Ascending aorta (tissue), 2 donors: ENCODE measurements at regions not wholly inside any gene's neighbourhood (a gene's known extent, or its start where the extent isn't known, plus 50 kb on each side); places are given as distances from the start of the nearest gene placed in this dataset.

Experiments
- DNase-seq, 2 donors: peaks; one replicate each; pipeline ENCODE4 v3.0.0-alpha.2; 2019; ENCODE audit warnings: low spot score in 2 of 2
- H3K27ac ChIP-seq, 2 donors: fragments of 200-600 bp; sonication (generic); one replicate each; pipeline ENCODE4 v1.5.1; 2016 to 2017; ENCODE audit warnings: mild to moderate bottlenecking in 1 of 2
- H3K27me3 ChIP-seq: fragments of 200-600 bp; sonication (generic); one replicate; pipeline ENCODE4 v1.5.1; 2017
- H3K36me3 ChIP-seq, 2 donors: fragments of 200-600 bp; sonication (generic); one replicate each; pipeline ENCODE4 v1.5.1; 2016
- H3K4me1 ChIP-seq, 2 donors: fragments of 200-600 bp; sonication (generic); one replicate each; pipeline ENCODE4 v1.5.1; 2016 to 2017; ENCODE audit warnings: mild to moderate bottlenecking in 1 of 2
- H3K4me3 ChIP-seq, 2 donors: fragments of 200-600 bp; sonication (generic); one replicate each; pipeline ENCODE4 v1.5.1; 2016 to 2017; ENCODE audit warnings: mild to moderate bottlenecking in 1 of 2
- H3K9me3 ChIP-seq, 2 donors: fragments of 200-600 bp; sonication (generic); one replicate each; pipeline ENCODE4 v1.5.1; 2016
- CTCF ChIP-seq, 3 experiments: fragments of 200-600 bp in 2 of 3; fragments of 450-650 bp in 1 of 3; sonication (generic) in 2 of 3; IDR thresholded peaks; one replicate each; pipeline ENCODE4 v1.5.1; 2016 to 2019; ENCODE audit warnings: antibody characterized with exemption in 3 of 3, mild to moderate bottlenecking in 1 of 3, moderate library complexity in 1 of 3
- intact Hi-C: fragments of 100-400 bp; cut with DNase I; formaldehyde crosslinking; loops from one replicate; pipeline ENCODE4 v1.15.1; 2023

GRCh38 chr6:50463931-50464330, 249.4 kb upstream of the TFAP2D start:
- no peak for TF ChIP-seq CTCF (IDR thresholded peaks at IDR 0.05)
- H3K9me3 ChIP-seq: no peaks in the 10 kb centered on the region
- intact Hi-C loops: no loop called here
- no peaks in the 10 kb centered on the region for H3K4me1 ChIP-seq
- DNase-seq: no peak
- H3K27me3 ChIP-seq: no peaks in the 10 kb centered on the region
- no peak overlapping the region for H3K4me3 ChIP-seq
- H3K27ac ChIP-seq: no peak overlapping the region
- H3K36me3 ChIP-seq: no peaks in the 10 kb centered on the region

- H3K4me1 ChIP-seq: no peaks in the 10 kb centered on the region
- TF ChIP-seq CTCF (IDR thresholded peaks at IDR 0.05): no peak
- DNase-seq: no peak
- H3K27ac ChIP-seq: no peak overlapping the region
- H3K27me3 ChIP-seq: no peaks in the 10 kb centered on the region
- H3K9me3 ChIP-seq: no peaks in the 10 kb centered on the region
- intact Hi-C loops: no loop called here
- no peaks in the 10 kb centered on the region for H3K36me3 ChIP-seq
- no peak overlapping the region for H3K4me3 ChIP-seq
Measured at GRCh38 chr6:50467931-50468330, 245.4 kb upstream of the TFAP2D start.

GRCh38 chr6:50471041-50471440, 242.3 kb upstream of the TFAP2D start:
- no peak overlapping the region for H3K4me3 ChIP-seq
- TF ChIP-seq CTCF (IDR thresholded peaks at IDR 0.05): no peak
- intact Hi-C loops: no loop called here

GRCh38 chr6:50510361-50510760, 203.0 kb upstream of the TFAP2D start:
- H3K27ac ChIP-seq: no peak overlapping the region
- no peak for TF ChIP-seq CTCF (IDR thresholded peaks at IDR 0.05)
- no peaks in the 10 kb centered on the region for H3K36me3 ChIP-seq
- intact Hi-C loops: no loop called here
- no peaks in the 10 kb centered on the region for H3K27me3 ChIP-seq
- H3K9me3 ChIP-seq: no peaks in the 10 kb centered on the region
- no peak overlapping the region for H3K4me3 ChIP-seq
- no peak for DNase-seq
- H3K4me1 ChIP-seq: no peaks in the 10 kb centered on the region

More at GRCh38 chr6:50471041-50471440, 242.3 kb upstream of the TFAP2D start:
- no peaks in the 10 kb centered on the region for H3K4me1 ChIP-seq
- H3K9me3 ChIP-seq: no peaks in the 10 kb centered on the region
- no peak for DNase-seq
- no peaks in the 10 kb centered on the region for H3K27me3 ChIP-seq
- no peak overlapping the region for H3K27ac ChIP-seq
- H3K36me3 ChIP-seq: no peaks in the 10 kb centered on the region

GRCh38 chr6:50520326-50521266, 192.7 kb upstream of the TFAP2D start:
- no peak for TF ChIP-seq CTCF (IDR thresholded peaks at IDR 0.05)

More at GRCh38 chr6:50520326-50521266, 192.7 kb upstream of the TFAP2D start:
- intact Hi-C loops: no loop called here
- no peak overlapping the region for H3K4me3 ChIP-seq
- no peak for DNase-seq
- no peaks in the 10 kb centered on the region for H3K27me3 ChIP-seq
- no peaks in the 10 kb centered on the region for H3K36me3 ChIP-seq
- H3K27ac ChIP-seq: no peak overlapping the region
- no peaks in the 10 kb centered on the region for H3K9me3 ChIP-seq
- H3K4me1 ChIP-seq: no peaks in the 10 kb centered on the region
